LHCN-M2 (cell line): ENCODE measurements at regions not wholly inside any gene's neighbourhood (a gene's known extent, or its start where the extent isn't known, plus 50 kb on each side); places are given as distances from the start of the nearest gene placed in this dataset.
A peak's percentile ranks its signal among the peaks of the same experiment; 100 is the strongest.

Experiments
- DNase-seq: peaks from one replicate; pipeline ENCODE4 v3.0.0-alpha.2; 2012; ENCODE audit warnings: low read depth

DNA sequence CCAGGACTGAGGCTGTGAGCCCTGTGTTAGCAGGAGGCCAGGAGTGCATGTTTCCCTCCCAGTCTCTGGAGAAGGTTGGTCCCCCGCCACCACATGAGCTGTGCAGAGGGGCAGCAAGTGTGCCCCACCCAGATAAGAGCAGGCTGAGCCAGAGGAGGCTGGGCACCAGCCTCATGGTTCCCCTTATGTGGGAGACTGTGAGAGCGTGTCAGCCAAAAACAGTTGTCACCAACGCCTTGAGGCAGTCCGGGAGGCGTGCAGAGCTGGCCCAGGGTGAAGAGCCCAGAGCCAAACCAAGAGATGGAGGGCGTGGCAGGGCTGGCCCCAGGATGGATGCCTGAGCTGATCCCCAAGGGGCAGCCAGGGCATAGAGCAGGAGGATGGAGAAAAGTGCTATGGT lies 128.7 kb upstream of the GLI2 start:
- no peak for DNase-seq

DNA sequence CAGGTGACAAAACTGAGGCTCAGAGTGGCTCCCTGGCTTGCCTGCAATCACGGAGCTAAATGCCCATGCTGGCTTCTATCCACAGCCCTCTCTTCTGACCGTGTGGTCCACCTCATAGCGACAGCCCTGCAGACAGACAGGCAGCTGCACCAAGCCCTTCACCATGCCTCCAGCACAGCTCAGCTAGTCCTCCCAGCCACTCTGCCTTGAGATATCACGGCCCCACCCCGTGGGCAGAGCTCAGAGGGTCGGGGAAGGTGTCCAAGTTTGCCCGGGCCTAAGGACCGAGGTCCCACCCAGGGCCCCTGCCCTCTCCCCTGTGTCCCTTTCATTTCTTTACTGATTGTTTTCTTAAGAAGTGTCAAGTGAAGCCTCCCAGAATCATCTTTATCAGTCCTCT lies 128.2 kb upstream of the GLI2 start:
- no peak for DNase-seq

DNA sequence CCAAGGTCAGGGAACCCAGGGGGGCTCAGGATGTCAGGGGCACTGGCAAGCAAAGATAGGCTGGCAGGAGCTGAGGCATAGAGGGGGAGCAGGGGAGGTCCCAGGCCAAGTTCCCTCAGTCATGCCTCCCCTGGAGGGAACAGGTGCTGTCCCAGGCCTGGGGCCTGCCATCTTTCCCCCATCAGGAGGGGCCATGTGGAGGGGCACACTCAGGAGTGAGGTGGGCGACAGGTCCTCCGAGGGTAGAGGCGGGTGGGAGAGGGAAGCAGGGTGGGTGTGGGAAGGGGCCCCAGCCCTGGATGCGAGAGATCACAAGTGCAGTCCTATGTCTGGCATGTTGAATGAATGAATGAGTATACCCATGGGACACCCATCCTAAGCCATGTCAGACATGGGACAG lies 127.7 kb upstream of the GLI2 start:
- DNase-seq = no peak

DNA sequence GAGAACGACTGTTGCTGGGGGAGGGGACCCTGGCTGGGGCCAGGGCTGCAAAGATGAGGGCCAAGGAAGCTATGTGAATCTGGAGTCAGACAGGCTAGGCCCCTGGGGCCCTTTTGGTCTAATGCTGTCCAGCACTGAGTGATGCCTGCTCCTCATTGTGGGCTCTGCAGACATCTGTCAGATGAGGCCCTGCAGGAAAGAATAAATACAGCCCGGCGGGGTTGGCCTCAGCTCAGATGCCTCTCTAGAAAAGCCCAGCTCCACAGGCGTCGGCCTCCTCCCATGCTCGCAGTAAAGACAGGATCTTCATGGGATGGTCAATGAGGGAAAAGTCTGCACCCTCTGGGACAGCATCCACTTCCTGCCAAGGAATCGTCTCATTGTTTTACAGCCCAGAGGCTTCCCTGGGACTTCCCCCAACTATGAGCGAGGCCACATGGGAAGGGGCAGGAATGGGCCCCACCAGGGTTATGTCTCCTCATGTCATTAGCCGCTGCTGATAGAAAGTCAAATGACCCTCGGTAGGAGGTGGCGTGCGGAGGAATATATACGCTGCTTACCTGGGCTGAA lies 125.8 kb upstream of the GLI2 start:
- no peak for DNase-seq

DNA sequence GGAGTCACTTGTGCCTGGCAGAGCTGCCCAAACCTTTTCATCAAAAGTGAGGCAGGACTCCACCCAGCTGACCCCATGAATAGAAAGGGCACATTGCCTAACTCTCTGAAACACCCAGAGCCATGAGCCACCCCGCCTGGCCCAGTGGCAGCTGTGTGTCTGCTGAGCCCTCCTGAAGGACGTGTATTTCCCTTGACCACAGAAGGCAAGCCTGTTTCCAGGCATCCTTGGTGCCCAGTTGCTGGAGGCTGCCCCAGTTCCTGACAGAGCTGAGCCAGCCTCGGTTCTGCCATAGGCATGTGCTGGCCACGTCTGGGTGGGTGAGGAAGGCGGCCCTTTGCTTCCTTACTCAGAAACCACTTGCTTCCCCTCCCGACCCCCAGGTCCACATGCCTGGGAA lies 124.7 kb upstream of the GLI2 start:
- DNase-seq = peak; percentile 46

DNA sequence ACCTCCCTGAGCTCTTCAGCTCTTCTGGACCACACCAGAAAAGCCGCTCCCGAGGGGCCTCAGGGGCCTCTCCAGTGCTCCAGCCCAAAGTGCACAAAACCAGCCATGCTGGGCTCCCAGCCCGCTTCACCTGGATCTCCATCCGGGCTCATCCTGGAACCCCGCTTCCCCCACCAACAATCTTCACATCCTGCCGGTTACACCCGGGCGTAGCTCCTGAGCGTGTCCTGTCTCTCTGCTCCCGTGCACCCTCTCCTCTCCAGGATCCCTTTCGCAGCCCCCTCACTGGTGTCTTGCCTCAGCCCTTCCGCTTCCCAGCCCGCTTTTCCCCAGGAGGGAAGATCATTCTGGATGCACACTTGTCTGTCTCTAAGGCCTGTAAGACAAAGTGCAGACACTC lies 123.7 kb upstream of the GLI2 start:
- DNase-seq = no peak

DNA sequence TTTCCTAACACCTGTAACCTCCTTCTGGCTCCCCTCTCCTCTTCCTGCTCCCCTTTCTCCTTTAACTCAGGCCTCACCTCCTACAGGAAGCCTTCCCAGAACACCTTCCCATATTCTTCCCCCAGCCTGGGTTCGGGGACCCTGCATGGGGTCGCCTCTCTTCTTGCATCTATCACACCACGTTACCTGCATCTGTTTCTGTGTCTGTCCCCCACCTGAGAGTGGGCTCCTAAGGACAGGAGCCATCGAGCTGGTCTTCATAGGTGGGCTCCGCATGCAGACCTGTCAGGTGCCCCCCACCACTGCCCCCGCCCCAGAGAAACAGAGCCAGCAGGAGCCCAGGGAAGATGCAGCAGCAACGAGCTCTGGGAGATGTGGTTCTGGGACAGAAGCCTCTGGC lies 123.2 kb upstream of the GLI2 start:
- DNase-seq = no peak

DNA sequence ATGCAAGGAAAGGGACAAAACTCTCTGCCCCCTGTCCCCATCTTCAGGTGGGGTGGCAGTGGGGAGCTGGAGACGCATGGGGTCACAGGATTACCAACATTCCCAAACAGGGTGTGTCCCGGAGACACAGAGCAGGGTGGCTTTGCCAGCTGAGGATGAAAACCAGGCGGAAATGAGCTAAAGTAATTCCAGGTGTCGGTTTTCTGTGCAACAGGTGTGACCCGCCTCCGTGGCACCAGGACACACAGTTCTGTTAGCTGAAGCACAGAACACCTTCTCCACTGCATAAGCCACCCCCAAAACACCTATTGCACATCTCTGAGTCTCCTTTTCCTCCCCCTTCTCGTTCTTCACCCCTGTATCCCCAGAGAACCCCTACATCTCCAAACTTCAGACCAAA lies 122.7 kb upstream of the GLI2 start:
- DNase-seq = no peak

DNA sequence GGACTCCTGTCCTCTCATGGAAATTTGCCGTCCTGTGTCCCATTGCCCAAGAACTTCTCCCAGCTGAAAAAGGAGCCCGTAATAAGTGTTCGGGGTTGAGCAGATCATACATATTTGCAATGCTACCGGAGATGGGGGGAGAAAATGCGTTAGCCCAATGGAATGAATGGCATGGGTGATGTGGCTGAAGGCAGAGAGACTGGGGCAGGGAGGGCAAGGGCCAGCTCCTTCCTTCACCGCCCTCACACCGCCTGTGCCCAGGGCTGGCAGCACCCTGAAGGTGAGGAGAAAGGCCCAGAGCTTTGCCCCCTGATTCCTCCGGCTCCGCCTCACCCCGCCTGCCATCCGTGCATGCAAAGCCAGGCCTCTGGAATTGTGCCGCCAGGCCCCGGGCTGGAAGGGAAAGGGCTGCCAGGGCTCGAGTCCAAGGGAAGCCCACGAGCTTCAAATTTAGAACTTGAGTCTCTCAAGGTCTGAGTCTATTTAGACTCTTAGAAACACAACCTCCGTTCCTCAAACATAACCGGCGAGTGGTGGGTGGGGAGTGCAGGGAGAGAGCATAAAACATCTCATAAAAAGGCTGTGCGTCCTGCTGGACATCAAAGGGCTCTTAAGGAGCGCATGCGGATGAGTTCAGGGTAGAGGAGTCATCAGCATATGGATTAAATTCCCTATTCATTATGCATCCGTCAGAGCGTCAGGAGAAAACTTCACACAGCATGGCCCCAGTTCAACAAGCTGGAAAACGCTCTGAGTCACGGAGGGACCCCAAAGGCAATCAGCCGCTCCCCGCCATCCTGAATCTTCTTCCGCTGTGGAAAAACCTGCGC lies 121.7 kb upstream of the GLI2 start:
- peak; percentile 66 for DNase-seq

DNA sequence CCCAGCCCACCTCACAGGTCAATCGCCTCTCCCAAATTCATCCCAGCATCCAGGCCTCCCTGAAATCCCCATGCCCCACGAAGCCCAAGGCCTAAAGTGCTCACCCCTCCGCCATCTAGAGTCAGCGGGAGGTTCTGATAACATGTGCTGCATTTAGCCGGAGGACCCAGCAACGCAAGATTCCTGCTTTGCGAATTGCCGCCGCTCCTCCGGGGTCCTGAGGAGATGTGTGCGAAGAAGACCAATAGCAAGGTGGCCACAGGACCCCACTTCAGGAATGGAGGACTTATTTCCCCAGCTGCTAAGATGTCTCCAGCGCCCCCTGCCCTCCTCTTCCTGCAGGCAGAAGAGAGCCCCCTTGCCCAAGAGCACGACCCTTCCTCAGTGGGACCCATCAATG lies 120.8 kb upstream of the GLI2 start:
- no peak for DNase-seq

DNA sequence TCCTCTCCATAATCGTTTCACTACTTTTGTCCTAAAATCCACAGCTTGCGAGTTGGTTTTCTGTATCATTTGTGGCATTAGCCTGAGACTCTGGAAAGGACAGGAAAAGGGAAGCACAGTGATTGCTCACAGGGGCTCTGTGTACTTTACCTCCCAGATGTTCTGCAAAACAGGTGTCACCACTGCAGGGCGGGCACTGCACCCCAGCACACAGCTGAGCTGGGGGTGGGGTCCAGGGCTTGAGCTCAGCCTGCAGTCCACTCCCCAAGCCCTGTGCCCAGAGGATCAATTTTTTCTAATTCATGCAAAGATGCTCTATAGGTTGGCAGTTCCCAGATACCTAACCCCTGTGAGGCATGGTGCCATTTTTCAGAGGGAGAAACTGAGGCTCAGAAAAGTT lies 119.4 kb upstream of the GLI2 start:
- DNase-seq = no peak

DNA sequence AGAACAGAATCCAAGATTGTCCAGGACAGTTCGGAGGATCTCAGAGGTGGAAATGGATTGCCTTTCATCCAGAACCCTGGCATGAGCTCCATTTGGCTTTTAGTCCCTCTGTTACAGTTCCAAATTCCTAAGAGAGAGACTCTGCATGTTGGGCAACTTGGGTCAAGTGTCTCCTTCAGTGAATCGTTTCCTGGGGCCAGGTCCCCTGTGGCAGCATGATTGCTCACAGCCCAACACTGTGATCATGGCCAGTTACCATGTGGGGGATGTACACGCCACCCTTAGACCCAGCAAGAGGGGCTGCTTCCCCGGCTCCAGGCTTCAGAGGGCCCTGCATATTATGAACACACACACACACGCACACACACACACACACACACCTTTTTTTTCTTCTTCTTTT lies 118.6 kb upstream of the GLI2 start:
- no peak for DNase-seq

DNA sequence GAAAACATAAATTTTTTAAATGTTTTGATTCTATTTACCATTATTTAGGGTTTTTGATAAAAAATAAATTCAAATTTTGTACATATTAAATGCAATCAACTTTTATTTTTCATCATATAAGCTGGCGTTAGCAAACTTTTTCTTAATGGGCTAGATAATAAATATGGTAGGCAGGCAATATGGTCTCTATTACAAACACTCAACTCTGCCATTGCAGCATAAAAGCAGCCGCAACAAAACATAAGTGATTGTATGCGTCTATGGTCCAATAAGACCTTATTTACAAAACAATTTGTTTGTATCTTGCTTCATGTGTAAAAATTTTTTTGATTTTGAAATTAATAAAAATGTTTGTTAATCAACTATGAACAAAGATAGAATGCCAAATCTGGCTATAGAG lies 116.8 kb upstream of the GLI2 start:
- no peak for DNase-seq

DNA sequence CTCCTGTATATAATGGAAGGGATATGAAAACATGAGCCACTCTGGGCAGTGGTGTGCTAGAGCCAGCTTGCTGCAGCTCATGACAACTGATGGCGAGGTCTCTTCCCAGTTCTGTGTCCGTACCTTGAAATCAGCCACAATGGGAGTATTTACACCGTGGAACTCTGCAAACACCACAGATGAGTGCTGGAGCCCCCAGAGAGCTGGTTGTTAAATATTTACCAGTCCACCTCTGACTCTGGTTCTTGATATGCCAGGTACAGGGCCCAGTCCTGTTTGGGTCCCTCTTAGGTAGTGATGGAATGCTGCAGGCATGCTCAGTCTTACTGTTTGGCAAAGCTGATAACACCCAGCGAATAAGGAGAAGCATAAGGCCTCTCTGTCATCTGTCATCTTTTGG lies 116.1 kb upstream of the GLI2 start:
- no peak for DNase-seq

DNA sequence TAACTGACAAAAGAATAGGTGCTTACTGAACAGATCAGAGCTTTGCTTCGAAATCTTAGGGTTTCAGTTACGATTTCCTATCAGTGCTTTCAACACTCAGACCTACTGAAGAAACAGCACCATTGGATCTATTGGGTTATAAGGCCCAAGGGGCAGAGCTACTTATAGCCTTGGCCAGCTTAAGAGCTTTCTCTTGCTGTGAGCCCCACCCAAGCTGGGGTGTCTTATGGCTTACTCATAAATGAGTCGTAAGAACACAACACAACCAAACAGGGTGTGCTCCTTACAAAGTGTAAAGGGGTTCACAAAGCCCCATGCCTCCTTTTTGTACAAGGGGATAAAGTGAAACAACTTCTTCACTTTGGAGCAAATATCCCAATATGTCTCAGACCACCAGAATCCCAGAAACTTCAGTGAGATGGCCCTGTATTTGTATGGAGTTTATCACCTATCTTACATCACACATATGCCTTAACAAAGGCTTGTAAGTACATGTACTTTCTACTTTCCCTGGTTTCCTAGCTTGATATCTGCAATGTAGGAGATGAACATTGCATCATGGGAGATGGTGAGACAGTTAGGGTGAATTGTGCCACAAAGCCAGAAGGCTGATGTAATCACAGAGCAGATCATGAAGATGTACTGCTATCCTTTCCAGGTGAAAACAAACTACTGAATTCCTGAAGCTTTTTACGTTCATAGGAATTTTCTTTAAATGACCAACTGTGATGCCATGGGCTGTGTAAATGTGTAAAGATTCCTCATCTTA lies 115.5 kb upstream of the GLI2 start:
- DNase-seq = peak; percentile 56

DNA sequence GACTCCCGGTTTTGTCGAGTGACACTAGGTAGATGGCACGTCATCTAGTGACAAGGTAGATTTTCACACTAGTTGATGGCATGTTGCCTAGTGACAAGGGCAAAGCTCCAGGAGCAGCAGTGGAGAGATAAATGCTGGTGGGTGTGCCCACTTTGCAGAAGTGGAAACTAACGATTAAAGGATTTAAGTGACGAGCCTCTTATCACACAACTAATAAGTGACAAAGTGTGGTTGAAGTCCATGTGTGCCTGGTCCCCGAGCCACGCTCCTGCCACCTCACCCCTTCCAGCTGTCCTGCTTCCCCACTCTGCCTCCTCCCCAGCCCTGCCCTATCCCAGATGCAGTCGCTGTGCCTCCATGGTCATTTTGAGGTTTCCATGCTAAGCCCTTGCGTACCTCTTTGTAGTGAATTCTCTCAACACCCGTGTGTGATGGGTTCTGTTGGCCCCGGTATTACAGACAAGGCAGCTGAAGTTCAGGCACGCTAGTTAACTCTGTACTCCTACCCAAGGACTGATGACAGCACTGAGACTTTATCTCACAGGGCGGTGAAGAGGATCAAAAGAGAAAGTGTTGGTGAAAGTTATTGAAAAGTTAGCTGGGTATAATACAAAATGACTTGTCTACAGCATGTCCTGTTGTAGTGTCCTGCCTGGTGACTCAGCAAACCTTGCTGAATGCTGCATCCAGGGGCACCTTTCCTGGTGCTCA lies 113.4 kb upstream of the GLI2 start:
- DNase-seq = no peak

DNA sequence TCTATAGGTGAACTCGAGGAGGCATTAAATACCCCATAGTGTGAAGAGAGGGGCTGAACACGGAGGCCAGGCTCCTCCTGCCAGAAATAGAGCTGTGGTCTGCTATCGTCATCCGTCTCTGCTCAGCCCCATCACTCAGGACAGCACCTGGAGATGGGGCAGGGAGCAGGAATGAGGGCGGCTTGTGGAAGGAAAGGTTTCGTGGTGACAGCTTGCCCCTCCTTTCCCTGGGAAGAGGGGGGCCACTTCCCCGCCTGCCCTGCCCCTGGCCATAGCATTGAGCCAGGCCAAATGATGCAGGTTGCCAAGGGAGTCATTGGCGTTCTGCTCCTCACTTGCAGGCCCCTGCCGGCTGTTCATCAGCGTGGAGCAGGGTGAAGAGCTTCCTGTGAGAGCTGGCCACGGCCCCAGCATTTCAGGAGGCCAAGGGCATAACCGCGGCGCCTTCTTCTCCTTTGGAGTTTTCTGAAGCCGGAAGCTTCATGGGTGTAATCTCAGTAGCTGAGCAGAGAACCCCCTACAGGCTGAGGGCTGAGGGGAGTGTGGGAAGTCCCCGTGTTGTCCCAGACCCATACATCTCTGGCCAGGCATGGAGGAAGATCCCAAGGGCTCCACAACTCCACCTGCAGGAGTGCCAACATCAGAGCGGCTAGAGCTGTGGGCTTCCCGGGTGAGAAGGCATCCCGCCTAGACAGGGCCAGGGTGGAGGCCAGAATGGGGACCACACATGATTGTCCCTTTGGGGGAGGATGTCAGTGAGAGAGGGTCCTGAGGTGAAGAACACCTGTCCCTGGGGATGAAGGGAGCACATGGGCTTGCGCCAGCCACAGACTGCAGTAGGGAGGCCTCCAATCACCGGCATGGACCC lies 112.5 kb upstream of the GLI2 start:
- DNase-seq = no peak

DNA sequence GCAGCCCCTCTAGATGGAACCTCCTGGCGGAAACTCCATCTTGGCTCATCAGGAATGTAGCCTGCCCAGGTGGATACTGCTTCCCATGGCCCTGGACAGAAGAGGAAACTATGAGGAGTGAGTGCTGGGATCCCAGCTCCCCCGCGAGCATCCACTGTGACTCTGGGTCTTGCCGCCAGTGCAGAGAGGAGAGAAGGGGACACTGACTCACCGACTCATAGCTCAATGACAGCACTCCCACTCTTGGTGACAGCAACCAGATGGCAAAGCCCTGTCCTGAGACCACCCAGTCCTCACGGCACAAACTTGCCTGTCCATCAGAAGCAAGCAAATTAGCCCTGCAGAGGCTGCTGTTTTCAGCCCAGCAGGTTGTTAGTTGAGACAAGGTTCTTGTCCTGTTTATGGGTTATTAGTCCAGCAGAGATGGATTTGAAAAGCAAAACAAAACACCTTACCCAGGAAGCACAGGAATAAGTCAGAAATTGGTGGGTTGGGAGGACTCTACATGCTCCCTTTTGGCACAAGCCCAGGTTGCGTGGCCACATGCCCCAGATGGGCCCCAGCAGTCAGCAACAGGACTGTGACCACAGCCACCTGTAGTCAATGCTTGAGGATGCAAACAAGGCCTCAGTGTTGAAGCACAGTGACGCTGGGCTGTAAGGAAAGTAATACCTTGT lies 111.5 kb upstream of the GLI2 start:
- DNase-seq = no peak

DNA sequence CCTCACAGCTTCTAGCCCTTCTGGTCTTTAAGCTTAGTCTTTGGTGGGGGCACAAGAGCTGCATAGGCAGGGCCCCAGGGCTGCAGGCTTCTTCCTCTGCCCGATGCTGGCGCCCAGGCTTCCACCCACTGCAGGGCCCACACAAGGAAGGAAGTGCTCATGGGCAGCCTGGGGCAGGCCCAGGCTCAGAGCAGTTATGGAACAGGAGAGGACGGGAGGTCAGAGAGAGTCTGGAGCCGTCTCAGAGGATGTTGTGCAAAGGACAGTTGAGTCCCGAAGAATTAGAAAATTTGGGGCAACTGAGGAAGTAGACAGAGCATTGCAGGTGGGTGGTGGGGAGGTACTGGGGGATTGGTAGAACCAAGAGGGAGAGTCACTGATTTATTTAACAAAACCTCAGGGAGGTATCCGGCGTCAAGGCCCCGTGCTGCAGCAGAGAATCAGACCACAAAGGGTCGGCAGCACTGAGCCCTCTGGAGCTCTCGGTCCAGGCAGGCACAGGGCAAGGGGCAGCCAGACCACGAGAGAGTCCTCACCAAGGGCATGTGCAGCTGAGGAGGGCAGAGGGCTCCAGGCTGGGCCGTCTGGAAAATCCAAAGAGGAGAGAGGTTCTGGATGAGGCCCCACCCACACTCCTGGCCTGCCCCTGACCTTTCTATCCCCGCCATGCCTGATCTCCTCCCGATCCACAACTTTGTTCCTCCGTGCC lies 110.8 kb upstream of the GLI2 start:
- no peak for DNase-seq
